ENCODE measurements at regions not wholly inside any gene's neighbourhood (a gene's known extent, or its start where the extent isn't known, plus 50 kb on each side); places are given as distances from the start of the nearest gene placed in this dataset.

DNA sequence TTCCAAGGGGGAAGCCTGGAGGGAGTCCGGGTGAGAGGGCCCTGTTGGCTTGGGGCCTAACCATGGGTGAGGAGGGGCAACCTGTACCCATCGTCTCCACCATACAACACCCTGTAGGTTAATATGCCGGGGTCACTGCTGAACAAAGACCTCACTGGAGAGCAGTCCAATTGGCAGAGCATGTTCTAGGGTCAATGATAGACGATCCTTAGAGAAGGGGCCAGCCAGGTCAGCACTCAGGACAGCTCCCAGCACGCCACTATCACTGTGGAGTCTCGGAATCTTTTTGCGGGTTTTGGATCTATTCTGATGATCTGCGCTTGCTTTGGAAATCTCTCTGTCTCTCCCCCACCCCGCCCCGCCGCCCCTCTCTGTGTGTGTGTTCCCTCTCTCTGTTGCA, 218.4 kb upstream of the MVB12B start:
- FAIRE-seq (no peak), DNase-seq (ENCODE audit: low read depth, low spot score) (no peak)
- H3K9me3 ChIP-seq (ENCODE audit: control insufficient read depth, low read depth, low read length): no peaks in the 10 kb centered on the region
- H3K9ac ChIP-seq (ENCODE audit: control insufficient read depth, extremely low read depth, insufficient read depth, low read length): no peak overlapping the region
- no peak overlapping the region for H2AFZ ChIP-seq (ENCODE audit: control insufficient read depth, low read length)
- H4K20me1 ChIP-seq (ENCODE audit: control insufficient read depth, extremely low read depth, insufficient read depth, low read length): no peaks in the 10 kb centered on the region
- no peaks in the 10 kb centered on the region for H3K36me3 ChIP-seq (ENCODE audit: control insufficient read depth in 2 of 2, extremely low read depth in 1 of 2, insufficient read depth in 2 of 2, low read length in 2 of 2)
- TF ChIP-seq, protein P1, sequence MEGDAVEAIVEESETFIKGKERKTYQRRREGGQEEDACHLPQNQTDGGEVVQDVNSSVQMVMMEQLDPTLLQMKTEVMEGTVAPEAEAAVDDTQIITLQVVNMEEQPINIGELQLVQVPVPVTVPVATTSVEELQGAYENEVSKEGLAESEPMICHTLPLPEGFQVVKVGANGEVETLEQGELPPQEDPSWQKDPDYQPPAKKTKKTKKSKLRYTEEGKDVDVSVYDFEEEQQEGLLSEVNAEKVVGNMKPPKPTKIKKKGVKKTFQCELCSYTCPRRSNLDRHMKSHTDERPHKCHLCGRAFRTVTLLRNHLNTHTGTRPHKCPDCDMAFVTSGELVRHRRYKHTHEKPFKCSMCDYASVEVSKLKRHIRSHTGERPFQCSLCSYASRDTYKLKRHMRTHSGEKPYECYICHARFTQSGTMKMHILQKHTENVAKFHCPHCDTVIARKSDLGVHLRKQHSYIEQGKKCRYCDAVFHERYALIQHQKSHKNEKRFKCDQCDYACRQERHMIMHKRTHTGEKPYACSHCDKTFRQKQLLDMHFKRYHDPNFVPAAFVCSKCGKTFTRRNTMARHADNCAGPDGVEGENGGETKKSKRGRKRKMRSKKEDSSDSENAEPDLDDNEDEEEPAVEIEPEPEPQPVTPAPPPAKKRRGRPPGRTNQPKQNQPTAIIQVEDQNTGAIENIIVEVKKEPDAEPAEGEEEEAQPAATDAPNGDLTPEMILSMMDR (optimal IDR thresholded peaks at IDR 0.05 in 1 of 3, IDR thresholded peaks at IDR 0.05 in 1 of 3, conservative IDR thresholded peaks at IDR 0.05 in 1 of 3; ENCODE audit: extremely low read depth in 1 of 3, insufficient read depth in 2 of 3, low read length in 3 of 3): no peak
- TF ChIP-seq EZH2 (IDR thresholded peaks at IDR 0.05; ENCODE audit: low read length): no peak
- dilution Hi-C loops (cut with MboI; ENCODE audit: extremely low pct_ligation_motif_present, low sequenced_read_pairs): no loop called here
- H3K9me1 ChIP-seq (ENCODE audit: control insufficient read depth, extremely low read depth, insufficient read depth, low read length): no peaks in the 10 kb centered on the region
- H3K27ac ChIP-seq (ENCODE audit: control insufficient read depth, insufficient read depth, low read length): no peak overlapping the region
- H3K27me3 ChIP-seq (ENCODE audit: control insufficient read depth, extremely low read depth, insufficient read depth, low read length): peaks cover 5% of the 10 kb centered on the region
- H3K4me2 ChIP-seq (ENCODE audit: control insufficient read depth, extremely low read depth, insufficient read depth, low read depth, low read length): no peak overlapping the region
- H3K4me3 ChIP-seq (ENCODE audit: control insufficient read depth in 2 of 3, extremely low read depth in 1 of 3, insufficient read depth in 2 of 3, low read depth in 1 of 3, low read length in 3 of 3): no peak overlapping the region
- no peaks in the 10 kb centered on the region for H3K4me1 ChIP-seq (ENCODE audit: control insufficient read depth, extremely low read depth, insufficient read depth, low read length)
- H3K79me2 ChIP-seq (ENCODE audit: control insufficient read depth, insufficient read depth, low read length): no peaks in the 10 kb centered on the region

DNA sequence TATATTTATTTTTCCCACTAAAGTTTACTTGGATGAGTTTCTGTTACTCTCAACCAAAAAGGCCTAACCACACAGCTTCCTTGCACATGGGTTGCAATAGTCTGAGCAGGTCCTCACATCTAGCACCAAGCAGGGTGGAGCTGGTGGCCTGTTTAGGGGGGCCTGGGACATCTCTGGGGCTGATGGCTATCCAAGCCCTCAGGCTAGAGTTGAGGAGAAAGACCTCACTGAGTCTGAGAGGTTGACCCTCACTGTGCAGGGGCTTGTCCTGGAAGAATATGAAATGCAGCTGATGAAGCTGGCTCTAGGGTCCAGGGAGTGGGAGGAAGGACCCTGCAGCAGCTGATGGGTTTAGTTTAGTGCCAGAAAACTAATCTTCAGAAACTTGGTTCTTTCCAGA, 217.1 kb upstream of the MVB12B start:
- Histone ChIP-seq H3K4me1 (ENCODE audit: control insufficient read depth, extremely low read depth, insufficient read depth, low read length) (no peaks in the 10 kb centered on the region), H3K9me1 (ENCODE audit: control insufficient read depth, extremely low read depth, insufficient read depth, low read length) (no peaks in the 10 kb centered on the region), H2AFZ (ENCODE audit: control insufficient read depth, low read length) (no peak overlapping the region), H3K4me2 (ENCODE audit: control insufficient read depth, extremely low read depth, insufficient read depth, low read depth, low read length) (no peak overlapping the region), H3K9ac (ENCODE audit: control insufficient read depth, extremely low read depth, insufficient read depth, low read length) (no peak overlapping the region), H3K27ac (ENCODE audit: control insufficient read depth, insufficient read depth, low read length) (no peak overlapping the region), H3K79me2 (ENCODE audit: control insufficient read depth, insufficient read depth, low read length) (no peaks in the 10 kb centered on the region), H3K27me3 (ENCODE audit: control insufficient read depth, extremely low read depth, insufficient read depth, low read length) (peaks cover 5% of the 10 kb centered on the region), H3K9me3 (ENCODE audit: control insufficient read depth, low read depth, low read length) (no peaks in the 10 kb centered on the region), H4K20me1 (ENCODE audit: control insufficient read depth, extremely low read depth, insufficient read depth, low read length) (no peaks in the 10 kb centered on the region), H3K4me3 (ENCODE audit: control insufficient read depth in 2 of 3, extremely low read depth in 1 of 3, insufficient read depth in 2 of 3, low read depth in 1 of 3, low read length in 3 of 3) (no peak overlapping the region), H3K36me3 (ENCODE audit: control insufficient read depth in 2 of 2, extremely low read depth in 1 of 2, insufficient read depth in 2 of 2, low read length in 2 of 2) (no peaks in the 10 kb centered on the region)
- TF ChIP-seq, protein P1 (optimal IDR thresholded peaks at IDR 0.05 in 1 of 3, IDR thresholded peaks at IDR 0.05 in 1 of 3, conservative IDR thresholded peaks at IDR 0.05 in 1 of 3; ENCODE audit: extremely low read depth in 1 of 3, insufficient read depth in 2 of 3, low read length in 3 of 3): no peak
- no peak for TF ChIP-seq EZH2 (IDR thresholded peaks at IDR 0.05; ENCODE audit: low read length)
- DNase-seq (ENCODE audit: low read depth, low spot score) (no peak), FAIRE-seq (no peak)
- dilution Hi-C loops (cut with MboI; ENCODE audit: extremely low pct_ligation_motif_present, low sequenced_read_pairs): no loop called here
